ENCODE measurements at regions not wholly inside any gene's neighbourhood (a gene's known extent, or its start where the extent isn't known, plus 50 kb on each side); places are given as distances from the start of the nearest gene placed in this dataset.

- H3K36me3 ChIP-seq (ENCODE audit: insufficient read depth, low read length), result no peaks in the 10 kb centered on the region
- no peak overlapping the region for H3K27ac ChIP-seq (ENCODE audit: low read depth, low read length, poor library complexity, severe bottlenecking)
- no peak overlapping the region for H3K4me2 ChIP-seq (ENCODE audit: low read length)
- TF ChIP-seq EZH2phosphoT487 (IDR thresholded peaks at IDR 0.05; ENCODE audit: borderline replicate concordance, low read depth, low read length) (no peak), CTCF (conservative IDR thresholded peaks at IDR 0.05; ENCODE audit: low read length) (no peak)
- ChIA-PET POLR2A (no interaction called here), CTCF (ENCODE audit: unreplicated experiment) (no interaction called here)
- no peaks in the 10 kb centered on the region for H3K4me1 ChIP-seq (ENCODE audit: insufficient read depth, low read length, poor library complexity, severe bottlenecking)
- H4K20me1 ChIP-seq (ENCODE audit: insufficient read depth, low read length), result no peaks in the 10 kb centered on the region
- intact Hi-C loops (cut with micrococcal nuclease; ENCODE audit: unreplicated experiment), result no loop called here
- no peaks in the 10 kb centered on the region for H3K9me2 ChIP-seq (ENCODE audit: insufficient read depth, low read length)
- no peak overlapping the region for H3K4me3 ChIP-seq (ENCODE audit: low read depth, low read length, poor library complexity, severe bottlenecking)
- H3K79me2 ChIP-seq (ENCODE audit: insufficient read depth, low read depth, low read length), result no peaks in the 10 kb centered on the region
- no peak for DNase-seq (ENCODE audit: low spot score)
- no TSS peak for BruUV-seq (replicated peaks)
- no peak overlapping the region for H2AFZ ChIP-seq (ENCODE audit: low read length)
- H3K9me3 ChIP-seq (ENCODE audit: low read length), result no peaks in the 10 kb centered on the region
Measured at GRCh38 chr5:174428895-174429294, 295.5 kb upstream of the MSX2 start.

GRCh38 chr5:174430940-174431339, 293.4 kb upstream of the MSX2 start:
- H3K4me3 ChIP-seq (ENCODE audit: low read depth, low read length, poor library complexity, severe bottlenecking), result no peak overlapping the region
- H3K4me1 ChIP-seq (ENCODE audit: insufficient read depth, low read length, poor library complexity, severe bottlenecking), result no peaks in the 10 kb centered on the region
- H3K79me2 ChIP-seq (ENCODE audit: insufficient read depth, low read depth, low read length), result no peaks in the 10 kb centered on the region
- H3K9me2 ChIP-seq (ENCODE audit: insufficient read depth, low read length), result no peaks in the 10 kb centered on the region
- H2AFZ ChIP-seq (ENCODE audit: low read length), result no peak overlapping the region
- ChIA-PET CTCF (ENCODE audit: unreplicated experiment) (no interaction called here), POLR2A (interaction anchor here (0.6 kb wide), 1 partner anchor 126 kb away, joined by 4 read pairs; no protein-coding TSS in a partner anchor)
- DNase-seq (ENCODE audit: low spot score), result no peak
- intact Hi-C loops (cut with micrococcal nuclease; ENCODE audit: unreplicated experiment), result no loop called here
- H3K27ac ChIP-seq (ENCODE audit: low read depth, low read length, poor library complexity, severe bottlenecking), result no peak overlapping the region
- no peak overlapping the region for H3K4me2 ChIP-seq (ENCODE audit: low read length)
- no peaks in the 10 kb centered on the region for H3K36me3 ChIP-seq (ENCODE audit: insufficient read depth, low read length)
- H4K20me1 ChIP-seq (ENCODE audit: insufficient read depth, low read length), result no peaks in the 10 kb centered on the region
- H3K9me3 ChIP-seq (ENCODE audit: low read length), result no peaks in the 10 kb centered on the region
- BruUV-seq (replicated peaks), result no TSS peak
- TF ChIP-seq CTCF (conservative IDR thresholded peaks at IDR 0.05; ENCODE audit: low read length) (no peak), EZH2phosphoT487 (IDR thresholded peaks at IDR 0.05; ENCODE audit: borderline replicate concordance, low read depth, low read length) (no peak)

GRCh38 chr5:174431504-174431903, 292.9 kb upstream of the MSX2 start:
- Histone ChIP-seq H3K36me3 (ENCODE audit: insufficient read depth, low read length) (no peaks in the 10 kb centered on the region), H3K9me2 (ENCODE audit: insufficient read depth, low read length) (no peaks in the 10 kb centered on the region), H3K4me1 (ENCODE audit: insufficient read depth, low read length, poor library complexity, severe bottlenecking) (no peaks in the 10 kb centered on the region), H3K9me3 (ENCODE audit: low read length) (no peaks in the 10 kb centered on the region), H4K20me1 (ENCODE audit: insufficient read depth, low read length) (no peaks in the 10 kb centered on the region), H3K4me3 (ENCODE audit: low read depth, low read length, poor library complexity, severe bottlenecking) (no peak overlapping the region), H3K4me2 (ENCODE audit: low read length) (no peak overlapping the region), H3K27ac (ENCODE audit: low read depth, low read length, poor library complexity, severe bottlenecking) (no peak overlapping the region), H2AFZ (ENCODE audit: low read length) (no peak overlapping the region), H3K79me2 (ENCODE audit: insufficient read depth, low read depth, low read length) (no peaks in the 10 kb centered on the region)
- ChIA-PET CTCF (ENCODE audit: unreplicated experiment) (interaction anchor here (1.0 kb wide), 1 partner anchor 12 kb away, joined by 3 read pairs; no protein-coding TSS in a partner anchor), POLR2A (no interaction called here)
- BruUV-seq (replicated peaks), result no TSS peak
- intact Hi-C loops (cut with micrococcal nuclease; ENCODE audit: unreplicated experiment), result no loop called here
- no peak for TF ChIP-seq EZH2phosphoT487 (IDR thresholded peaks at IDR 0.05; ENCODE audit: borderline replicate concordance, low read depth, low read length)
- TF ChIP-seq CTCF (conservative IDR thresholded peaks at IDR 0.05; ENCODE audit: low read length), result no peak
- no peak for DNase-seq (ENCODE audit: low spot score)

All from OCI-LY7 (cell line).